ENCODE measurements at regions not wholly inside any gene's neighbourhood (a gene's known extent, or its start where the extent isn't known, plus 50 kb on each side); places are given as distances from the start of the nearest gene placed in this dataset.

DNA sequence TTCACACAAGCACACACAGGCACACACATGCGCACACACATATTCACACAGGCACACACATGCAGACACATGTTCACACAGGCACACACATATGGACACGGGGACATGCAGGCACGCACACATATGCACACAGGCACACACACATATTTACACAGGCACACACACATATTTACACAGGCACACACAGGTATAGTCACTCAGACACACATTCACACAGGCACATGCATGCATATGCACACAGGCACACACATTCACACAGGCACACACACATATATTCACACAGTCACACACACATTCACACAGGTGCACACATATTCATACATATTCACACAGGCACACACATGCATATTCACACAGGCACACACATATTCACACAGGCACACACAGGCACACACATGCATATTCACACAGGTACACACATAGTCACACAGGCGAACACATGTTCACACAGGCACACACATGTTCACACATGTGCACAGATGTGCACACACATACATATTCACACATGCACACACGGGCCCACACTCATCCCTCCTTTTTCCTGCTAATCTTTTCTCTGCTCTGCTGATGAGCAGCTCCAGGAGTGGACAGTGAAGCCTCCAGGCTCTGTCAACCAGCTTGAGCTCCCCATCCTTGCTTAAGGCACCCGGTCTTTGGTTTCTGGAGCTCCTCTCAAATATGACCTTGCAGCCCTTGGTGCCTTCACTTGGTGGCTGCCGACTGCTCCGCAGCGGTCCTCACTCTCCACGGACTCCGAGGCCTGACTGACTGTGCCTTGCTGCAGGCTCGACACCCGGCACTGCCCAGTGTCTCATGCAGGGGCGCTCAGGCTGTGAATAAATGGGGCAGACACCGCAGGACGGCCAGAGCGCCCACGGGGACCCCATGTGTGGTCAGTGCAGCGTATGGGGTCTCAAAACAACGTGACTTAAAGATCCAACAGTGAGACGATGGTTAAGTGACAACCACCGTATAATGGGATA lies 581.2 kb upstream of the MGMT start:
- DNase-seq: no peak

DNA sequence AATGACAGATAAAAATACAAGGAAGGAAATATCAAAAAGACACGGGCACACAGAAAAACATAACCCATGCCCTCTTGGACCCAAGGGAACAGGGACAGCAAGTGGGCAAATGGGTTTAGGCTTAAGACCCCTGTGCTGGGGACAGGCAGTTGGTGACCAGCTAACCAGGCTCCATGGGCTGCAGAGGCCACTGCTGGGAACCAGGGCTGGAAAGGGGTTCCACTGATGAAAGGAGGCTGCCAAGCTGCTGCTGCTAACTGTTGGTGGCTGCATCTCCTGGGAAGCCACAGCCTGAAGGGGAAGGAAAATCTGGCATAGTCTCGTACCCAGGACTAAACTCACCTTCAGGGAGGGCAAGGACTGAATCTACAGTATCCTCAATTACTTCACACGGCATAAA lies 579.2 kb upstream of the MGMT start:
- no peak for DNase-seq

GRCh38 chr10:128892005-128892404 lies 575.0 kb upstream of the MGMT start:
- DNase-seq: no peak

DNA sequence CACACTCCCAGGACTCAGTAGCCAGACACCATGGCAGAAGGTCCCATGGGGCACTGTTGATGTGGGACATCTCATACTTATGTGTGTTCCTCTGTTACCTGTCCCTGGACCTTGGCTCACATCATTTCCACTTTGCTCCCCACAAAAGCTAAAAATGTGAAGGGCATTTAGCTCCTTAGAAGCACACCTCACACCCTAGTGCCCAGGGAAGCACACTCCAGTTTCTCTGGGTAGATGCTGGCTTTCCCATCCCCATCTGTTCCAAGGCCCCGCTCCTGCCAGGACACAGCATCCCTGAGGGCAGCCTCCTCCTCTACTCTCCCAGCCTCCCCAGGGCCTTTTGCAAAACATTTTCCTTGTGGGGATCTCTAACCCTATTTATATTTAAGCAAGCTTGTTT lies 572.4 kb upstream of the MGMT start:
- DNase-seq: no peak

DNA sequence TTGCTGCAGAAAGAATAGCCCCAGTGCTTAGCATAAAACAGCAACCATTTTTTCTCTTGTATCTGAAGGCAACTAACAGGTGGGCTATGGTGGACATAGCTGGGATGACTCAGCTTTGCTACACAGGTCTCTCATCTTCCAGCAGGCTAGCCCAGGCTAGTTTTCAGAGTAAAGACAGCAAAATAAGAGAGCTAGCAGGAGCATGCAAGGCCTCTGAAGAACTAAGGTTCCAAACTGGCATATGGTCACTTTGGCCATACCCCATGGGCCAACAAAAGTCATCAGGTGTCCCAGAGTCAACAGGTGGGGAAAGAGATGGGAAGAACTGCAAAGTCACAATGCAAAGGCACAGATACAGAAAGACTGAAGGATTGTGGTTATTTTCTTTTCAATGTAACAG lies 571.6 kb upstream of the MGMT start:
- no peak for DNase-seq

DNA sequence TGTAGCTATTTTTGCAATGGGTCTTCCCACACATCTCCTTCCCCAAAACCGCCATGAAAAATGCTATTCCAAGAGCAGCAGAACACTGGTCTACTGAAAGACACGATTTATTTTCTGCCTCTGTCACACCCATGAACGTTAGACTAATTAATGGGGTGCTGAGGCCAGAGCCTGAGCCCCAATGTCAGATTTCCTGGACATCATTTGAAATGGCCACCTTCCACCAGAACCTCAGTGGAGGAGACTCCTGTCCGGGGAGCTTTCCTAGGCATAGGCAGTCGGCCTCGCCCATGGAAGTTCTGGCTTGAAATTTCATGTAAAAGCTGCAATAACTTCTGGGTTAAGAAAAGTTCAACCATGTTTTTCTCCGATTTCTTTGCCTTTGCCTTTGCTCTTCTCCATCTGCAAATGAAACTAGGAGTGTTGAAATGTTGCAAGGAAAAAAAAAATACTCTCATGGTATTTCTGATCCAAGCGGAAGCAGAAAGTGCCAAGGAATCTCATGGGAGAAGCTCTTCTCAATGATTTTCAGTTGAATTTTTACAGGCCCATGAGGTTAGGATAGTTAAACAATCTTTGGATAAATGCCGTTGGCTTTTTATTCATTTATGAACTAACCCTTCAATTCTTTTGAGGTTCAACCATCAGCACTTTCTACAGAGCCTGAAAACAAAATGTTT lies 570.8 kb upstream of the MGMT start:
- no peak for DNase-seq

DNA sequence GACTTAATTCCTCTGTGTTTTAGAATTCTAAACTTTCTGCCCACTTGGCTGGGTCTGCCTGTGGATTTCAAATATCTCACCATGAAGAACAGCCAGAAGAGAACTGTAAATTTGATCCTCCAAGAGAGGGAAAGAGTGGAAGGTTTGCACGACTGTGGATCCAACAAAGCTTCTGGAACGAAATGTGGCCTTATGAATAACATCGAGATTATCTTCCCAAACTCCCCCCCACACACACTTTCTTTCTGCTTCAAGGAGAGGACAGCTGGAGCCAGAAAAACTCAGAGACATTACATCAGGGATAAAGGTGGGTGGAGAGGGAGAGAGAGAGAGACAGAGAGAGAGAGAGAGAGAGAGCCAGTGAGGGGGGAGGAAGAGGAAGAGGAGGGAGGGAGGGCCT lies 570.1 kb upstream of the MGMT start:
- no peak for DNase-seq

DNA sequence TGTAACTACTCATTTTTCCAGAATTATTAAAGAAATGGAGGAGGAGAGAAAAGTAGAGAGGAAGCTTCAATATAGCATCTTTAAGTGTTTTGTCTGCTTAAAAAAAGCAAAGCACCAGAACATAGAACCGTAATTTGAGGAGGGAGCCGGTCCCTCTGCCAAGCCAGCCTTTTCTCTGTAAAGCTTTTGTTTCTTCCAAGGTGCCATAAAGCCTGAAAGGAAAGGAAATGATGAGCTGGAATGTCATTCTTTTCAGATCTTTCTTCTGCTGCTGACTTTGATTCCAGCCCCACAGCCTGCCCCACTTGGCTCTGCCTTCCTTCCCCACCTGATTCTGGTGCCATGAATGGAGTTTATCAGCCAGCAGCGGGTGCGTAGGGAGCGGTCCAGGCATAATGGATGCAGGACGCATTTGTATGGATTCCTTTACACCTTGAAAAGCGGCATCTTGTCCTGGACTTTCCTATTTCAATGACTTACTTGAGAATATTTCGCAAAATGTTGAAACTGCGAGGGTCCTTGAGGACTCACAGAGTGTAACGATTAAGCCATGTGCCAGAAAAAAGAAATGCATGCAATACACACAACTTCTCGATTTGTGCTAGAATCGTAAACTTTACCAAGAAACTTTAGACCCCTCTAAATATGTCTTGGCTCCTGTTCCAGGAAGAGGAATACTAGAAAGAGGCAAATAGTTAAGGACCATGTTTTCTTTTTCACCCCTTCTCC lies 569.5 kb upstream of the MGMT start:
- no peak for DNase-seq

DNA sequence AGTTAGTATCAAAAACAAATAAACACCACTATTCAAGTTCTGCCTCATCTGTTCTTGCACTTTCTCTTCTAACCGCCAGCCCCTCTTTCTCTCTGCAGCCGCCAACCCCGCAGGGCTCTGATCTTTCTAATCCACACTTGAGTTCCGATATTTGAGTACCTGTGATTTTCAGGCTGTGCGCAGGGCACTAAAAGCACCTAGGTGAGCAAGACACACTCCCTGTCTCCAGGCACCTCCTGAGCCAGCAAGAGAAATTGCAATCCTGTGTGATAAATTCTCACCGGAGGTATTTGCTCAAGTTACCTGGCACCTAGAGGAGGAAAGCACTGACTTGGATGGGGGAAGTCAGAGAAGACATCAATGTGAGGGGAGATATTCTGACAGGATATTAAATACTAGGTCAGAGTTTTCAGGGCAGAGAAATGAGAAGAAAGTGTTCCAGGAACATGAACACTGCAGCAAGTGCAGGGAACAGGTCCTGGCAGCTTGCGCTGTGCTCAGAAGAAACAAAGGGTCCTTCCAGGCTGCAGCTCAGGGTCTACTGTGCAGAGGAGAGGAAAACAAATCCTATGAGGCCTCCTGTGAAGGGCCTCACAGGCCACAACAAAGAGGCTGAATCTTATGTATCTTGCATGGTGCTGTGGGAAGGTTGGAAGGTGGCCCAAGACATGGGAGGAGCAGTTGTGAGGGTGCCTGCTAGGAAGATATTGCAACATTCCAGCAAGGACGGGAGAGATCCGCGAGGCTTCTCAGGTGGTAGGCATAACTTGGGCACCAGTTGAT lies 568.7 kb upstream of the MGMT start:
- no peak for DNase-seq

DNA sequence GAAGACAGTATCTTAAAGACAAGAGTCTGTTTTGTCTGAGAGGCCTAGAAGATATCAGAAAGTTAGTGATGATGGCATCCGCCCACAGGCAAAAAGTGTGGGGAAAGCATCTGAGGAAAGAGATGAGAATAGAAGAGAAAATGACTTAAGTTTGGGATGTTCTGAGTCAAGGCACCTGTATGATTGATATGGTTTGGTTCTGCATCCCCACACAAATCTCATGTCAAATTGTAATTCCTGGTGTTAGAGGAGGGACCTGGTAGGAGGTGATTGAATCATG lies 568.2 kb upstream of the MGMT start:
- no peak for DNase-seq

GRCh38 chr10:128900456-128900855 lies 566.6 kb upstream of the MGMT start:
- no peak for DNase-seq

GRCh38 chr10:128901236-128901635 lies 565.8 kb upstream of the MGMT start:
- DNase-seq: no peak

GRCh38 chr10:128902031-128902710 lies 564.9 kb upstream of the MGMT start:
- DNase-seq: no peak

DNA sequence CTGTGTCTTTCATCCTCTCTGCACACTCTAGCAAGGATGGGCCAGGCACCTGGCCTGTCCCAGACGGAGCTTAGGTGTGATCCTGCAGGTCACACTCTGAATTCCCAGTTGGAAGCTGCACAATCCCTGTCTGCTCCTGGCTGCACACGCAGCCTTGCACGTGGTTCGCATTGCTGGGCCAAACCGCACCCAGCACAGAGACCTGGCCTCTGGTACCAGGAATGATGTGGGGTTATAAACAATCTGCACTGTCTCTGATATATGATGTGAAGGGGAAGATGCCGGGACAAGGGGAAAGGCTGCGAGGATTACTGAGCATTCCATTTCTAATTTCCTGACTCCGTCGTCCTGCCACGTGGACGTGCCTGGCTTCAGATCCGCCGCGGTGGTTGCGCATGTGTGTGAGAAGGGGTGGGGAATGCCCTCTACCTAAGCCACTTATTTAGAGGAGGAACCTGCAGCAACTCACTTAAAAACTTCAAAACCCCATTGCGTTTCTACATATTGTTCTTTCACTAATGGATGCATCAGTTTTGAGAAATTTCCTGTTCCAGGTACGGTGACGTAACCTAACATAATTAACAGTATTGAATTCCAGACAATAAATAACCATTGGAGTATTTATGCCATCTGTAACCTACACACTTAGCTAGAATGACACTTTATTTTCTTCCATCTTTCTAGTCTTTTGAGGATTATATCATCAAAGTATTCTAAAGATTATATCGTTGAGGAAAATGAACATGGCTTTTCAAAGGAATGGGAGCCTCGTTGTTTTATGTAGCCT lies 559.7 kb upstream of the MGMT start:
- DNase-seq: no peak

DNA sequence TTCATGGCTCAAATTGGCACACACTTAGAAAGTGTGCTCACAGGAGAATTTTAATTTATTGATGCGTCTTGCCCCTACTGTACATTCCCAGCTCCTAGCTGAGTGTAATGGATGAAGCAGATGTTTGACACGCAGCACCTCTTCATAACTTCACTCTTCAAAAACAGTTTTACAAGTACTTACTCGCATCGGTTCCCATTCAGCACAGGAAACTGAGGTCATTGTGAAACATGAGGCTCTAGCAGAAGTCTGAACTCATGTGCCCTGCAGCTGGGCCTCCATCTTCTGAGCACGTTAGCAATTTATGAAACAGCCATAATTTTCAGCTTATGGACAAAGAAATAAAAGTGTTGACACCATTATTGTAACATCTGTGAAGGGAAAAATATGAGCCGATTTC lies 558.9 kb upstream of the MGMT start:
- peak; percentile 27 for DNase-seq

DNA sequence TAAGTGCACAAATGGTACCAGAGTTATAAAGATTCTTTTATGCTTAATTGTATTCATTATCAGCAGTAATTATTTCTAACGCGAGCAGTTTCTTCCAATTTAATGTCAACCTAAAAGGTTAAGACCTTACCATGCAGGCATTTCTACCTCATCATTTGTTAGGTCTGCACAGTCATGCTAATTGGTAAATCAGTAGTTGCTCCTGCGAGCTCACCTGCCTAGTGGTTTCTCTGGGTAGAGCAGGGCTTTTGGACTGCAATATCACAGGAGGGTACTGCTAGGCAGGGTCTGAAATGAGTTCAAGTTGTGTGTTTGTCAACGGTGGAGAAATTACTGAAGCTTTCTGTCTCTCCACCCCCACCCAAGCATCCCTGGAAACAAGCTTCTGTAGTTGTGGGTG lies 558.5 kb upstream of the MGMT start:
- DNase-seq: no peak

DNA sequence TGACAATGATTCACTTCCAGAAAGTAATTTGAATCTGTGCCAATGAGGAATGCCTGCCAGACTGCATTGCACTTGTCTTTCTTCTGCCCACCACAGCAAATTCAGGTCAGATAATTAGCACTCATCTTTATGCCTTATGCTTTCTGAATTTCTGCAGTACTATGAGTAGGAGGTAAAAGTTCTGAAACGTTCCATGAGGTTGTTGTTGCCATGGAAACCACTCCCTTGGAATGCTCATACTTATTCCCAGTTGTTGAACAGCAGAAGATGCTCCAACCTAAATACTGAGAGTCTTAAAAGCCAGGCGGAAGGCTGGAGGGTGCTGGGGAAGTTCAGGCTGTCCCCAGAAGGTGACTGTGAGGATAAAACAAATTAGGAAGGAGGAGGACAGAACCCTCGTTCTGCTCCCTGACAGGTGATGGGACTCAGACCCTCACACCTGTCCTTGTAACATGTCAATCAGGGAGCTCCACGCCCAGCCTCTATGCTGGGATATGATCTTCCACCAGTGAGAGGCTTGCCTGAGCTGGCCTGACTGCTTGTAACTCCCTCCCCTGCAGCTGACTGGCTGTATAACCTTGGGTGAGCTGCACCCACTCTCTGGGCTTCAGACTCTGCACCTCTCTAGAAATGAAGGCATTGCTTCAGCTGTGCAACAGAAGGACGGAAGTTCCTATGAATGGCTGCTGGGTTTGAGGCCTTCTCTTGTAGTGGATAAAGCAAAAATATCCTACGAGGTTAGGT lies 554.3 kb upstream of the MGMT start:
- no peak for DNase-seq

- DNase-seq: no peak
These were observed 552.4 kb upstream of the MGMT start for GRCh38 chr10:128914681-128915080.

GRCh38 chr10:128915630-128916029 lies 551.4 kb upstream of the MGMT start:
- DNase-seq: no peak

DNA sequence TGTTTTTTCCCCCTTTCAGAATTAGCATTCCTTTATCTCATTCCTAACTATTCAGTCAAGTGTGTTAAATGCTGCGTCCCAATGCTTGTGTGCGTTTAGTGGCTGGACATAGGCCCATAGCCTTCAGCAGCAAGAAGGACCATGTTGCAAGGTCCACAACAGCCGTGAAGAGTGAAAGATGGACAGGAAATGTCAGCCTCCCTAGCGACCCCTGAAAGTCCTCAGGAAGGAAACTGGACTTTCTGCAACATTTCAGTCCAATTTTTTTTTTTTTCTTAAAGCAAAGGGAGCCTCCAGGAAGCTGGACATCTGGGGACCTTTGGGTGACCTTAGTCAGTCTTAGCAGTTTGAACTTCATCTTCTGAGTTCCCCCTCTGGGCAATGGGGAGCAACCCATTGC lies 550.7 kb upstream of the MGMT start:
- DNase-seq: no peak
